ENCODE measurements at regions not wholly inside any gene's neighbourhood (a gene's known extent, or its start where the extent isn't known, plus 50 kb on each side); places are given as distances from the start of the nearest gene placed in this dataset.

GRCh38 chr1:91101328-91101727 lies 79.5 kb upstream of the ZNF644 start:
- TF ChIP-seq POLR2A (IDR thresholded peaks at IDR 0.05) = no peak
- no peak for TF ChIP-seq CTCF (IDR thresholded peaks at IDR 0.05)
